DND-41 (cell line): ENCODE measurements at regions not wholly inside any gene's neighbourhood (a gene's known extent, or its start where the extent isn't known, plus 50 kb on each side); places are given as distances from the start of the nearest gene placed in this dataset.

ENCODE experiments used
- ATAC-seq: fragments of 200-7000 bp; cut with Tn5 transposase; 3 replicates; pipeline ENCODE4 v1.9.1; 2021; ENCODE audit warnings: low read depth; ENCODE audit not compliant: insufficient read depth
- DNase-seq: peaks from one replicate; pipeline ENCODE4 v3.0.0-alpha.2; 2020
- H2AFZ ChIP-seq: 2 replicates; pipeline ENCODE4 v1.6.0; 2012; ENCODE audit warnings: low read depth, low read length
- H3K27ac ChIP-seq: 2 replicates; pipeline ENCODE4 v1.5.1; 2012; ENCODE audit warnings: low read length, inconsistent platforms
- H3K27me3 ChIP-seq: fragments of 200-600 bp; sonication (generic); 2 replicates; pipeline ENCODE4 v1.6.0; 2012; ENCODE audit warnings: low read length, mild to moderate bottlenecking, inconsistent platforms; ENCODE audit not compliant: insufficient read depth, poor library complexity
- H3K36me3 ChIP-seq: 2 replicates; pipeline ENCODE4 v1.5.1; 2012; ENCODE audit warnings: low read length, inconsistent platforms; ENCODE audit not compliant: insufficient read depth
- H3K4me1 ChIP-seq: 2 replicates; pipeline ENCODE4 v1.5.1; 2012; ENCODE audit warnings: mild to moderate bottlenecking, low read length; ENCODE audit not compliant: insufficient read depth
- H3K4me2 ChIP-seq: 2 replicates; pipeline ENCODE4 v1.6.0; 2012; ENCODE audit warnings: mild to moderate bottlenecking, moderate library complexity, low read length, inconsistent platforms; ENCODE audit not compliant: insufficient read depth
- H3K4me3 ChIP-seq, 2 experiments: fragments of 200-600 bp in 1 of 2; shearing (Covaris generic) in 1 of 2; 2 replicates each; pipeline ENCODE4 v1.5.1; 2012 to 2016; ENCODE audit warnings: inconsistent platforms in 2 of 2, low read length in 2 of 2, mild to moderate bottlenecking in 2 of 2, low read depth in 1 of 2, moderate library complexity in 1 of 2
- H3K79me2 ChIP-seq: 2 replicates; pipeline ENCODE4 v1.6.0; 2012; ENCODE audit warnings: low read length, inconsistent platforms; ENCODE audit not compliant: insufficient read depth
- H3K9ac ChIP-seq: 2 replicates; pipeline ENCODE4 v1.6.0; 2012; ENCODE audit warnings: low read depth, mild to moderate bottlenecking, inconsistent platforms, low read length, moderate library complexity
- H3K9me3 ChIP-seq: 2 replicates; pipeline ENCODE4 v1.5.1; 2012; ENCODE audit warnings: low read length, moderate library complexity, mild to moderate bottlenecking, inconsistent platforms; ENCODE audit not compliant: insufficient read depth, severe bottlenecking
- H4K20me1 ChIP-seq: 2 replicates; pipeline ENCODE4 v1.6.0; 2012; ENCODE audit warnings: low read length; ENCODE audit not compliant: insufficient read depth
- CTCF ChIP-seq: IDR thresholded peaks from 2 replicates; pipeline ENCODE4 v1.5.1; 2012; ENCODE audit warnings: borderline replicate concordance, low read length, moderate library complexity, mild to moderate bottlenecking; ENCODE audit not compliant: poor library complexity, severe bottlenecking; ENCODE audit errors: extremely low read depth
- EZH2 ChIP-seq: IDR thresholded peaks from 3 replicates; pipeline ENCODE4 v1.6.1; 2012; ENCODE audit warnings: borderline replicate concordance, low read depth, mild to moderate bottlenecking, moderate library complexity, low read length, inconsistent platforms; ENCODE audit not compliant: severe bottlenecking

- no peak for TF ChIP-seq CTCF
- TF ChIP-seq EZH2: no peak
- H3K9me3 ChIP-seq: no peaks in the 10 kb centered on the region
- ATAC-seq (no peak), DNase-seq (no peak)
- H3K27ac ChIP-seq: no peak overlapping the region
- no peak overlapping the region for H3K4me3 ChIP-seq
- H3K4me2 ChIP-seq: no peak overlapping the region
- no peaks in the 10 kb centered on the region for H3K4me1 ChIP-seq
- H3K27me3 ChIP-seq: no peaks in the 10 kb centered on the region
- no peaks in the 10 kb centered on the region for H4K20me1 ChIP-seq
- no peak overlapping the region for H3K9ac ChIP-seq
- H3K36me3 ChIP-seq: no peaks in the 10 kb centered on the region
- no peak overlapping the region for H2AFZ ChIP-seq
- H3K79me2 ChIP-seq: no peaks in the 10 kb centered on the region
These were observed 183.5 kb upstream of the GALNTL6 start for GRCh38 chr4:171629737-171630136.

GRCh38 chr4:171629182-171629581 is 184.0 kb upstream of the GALNTL6 start:
- Histone ChIP-seq H3K9ac (no peak overlapping the region), H3K27me3 (no peaks in the 10 kb centered on the region), H3K4me1 (no peaks in the 10 kb centered on the region), H3K27ac (no peak overlapping the region), H3K9me3 (no peaks in the 10 kb centered on the region), H3K36me3 (no peaks in the 10 kb centered on the region), H3K4me2 (no peak overlapping the region), H3K79me2 (no peaks in the 10 kb centered on the region), H4K20me1 (no peaks in the 10 kb centered on the region), H2AFZ (no peak overlapping the region), H3K4me3 (no peak overlapping the region)
- TF ChIP-seq EZH2 (no peak), CTCF (no peak)
- ATAC-seq (no peak), DNase-seq (no peak)

- Histone ChIP-seq H3K4me3 (no peak overlapping the region), H2AFZ (no peak overlapping the region), H4K20me1 (no peaks in the 10 kb centered on the region), H3K4me2 (no peak overlapping the region), H3K36me3 (no peaks in the 10 kb centered on the region), H3K4me1 (no peaks in the 10 kb centered on the region), H3K27me3 (no peaks in the 10 kb centered on the region), H3K79me2 (no peaks in the 10 kb centered on the region), H3K9ac (no peak overlapping the region), H3K9me3 (no peaks in the 10 kb centered on the region), H3K27ac (no peak overlapping the region)
- no peak for DNase-seq
- TF ChIP-seq EZH2: no peak
- no peak for TF ChIP-seq CTCF
- ATAC-seq: no peak
These were observed 186.7 kb upstream of the GALNTL6 start for GRCh38 chr4:171626554-171626953.

GRCh38 chr4:171622729-171623128 is 190.5 kb upstream of the GALNTL6 start:
- no peak overlapping the region for H3K9ac ChIP-seq
- no peaks in the 10 kb centered on the region for H3K9me3 ChIP-seq
- no peak overlapping the region for H2AFZ ChIP-seq
- no peaks in the 10 kb centered on the region for H4K20me1 ChIP-seq
- no peaks in the 10 kb centered on the region for H3K27me3 ChIP-seq
- H3K4me3 ChIP-seq: no peak overlapping the region
- no peak for DNase-seq
- no peaks in the 10 kb centered on the region for H3K36me3 ChIP-seq
- ATAC-seq: no peak
- H3K4me1 ChIP-seq: no peaks in the 10 kb centered on the region
- no peaks in the 10 kb centered on the region for H3K79me2 ChIP-seq
- H3K4me2 ChIP-seq: no peak overlapping the region
- no peak overlapping the region for H3K27ac ChIP-seq
- TF ChIP-seq EZH2 (no peak), CTCF (no peak)
